ENCODE measurements at regions not wholly inside any gene's neighbourhood (a gene's known extent, or its start where the extent isn't known, plus 50 kb on each side); places are given as distances from the start of the nearest gene placed in this dataset.

DNA sequence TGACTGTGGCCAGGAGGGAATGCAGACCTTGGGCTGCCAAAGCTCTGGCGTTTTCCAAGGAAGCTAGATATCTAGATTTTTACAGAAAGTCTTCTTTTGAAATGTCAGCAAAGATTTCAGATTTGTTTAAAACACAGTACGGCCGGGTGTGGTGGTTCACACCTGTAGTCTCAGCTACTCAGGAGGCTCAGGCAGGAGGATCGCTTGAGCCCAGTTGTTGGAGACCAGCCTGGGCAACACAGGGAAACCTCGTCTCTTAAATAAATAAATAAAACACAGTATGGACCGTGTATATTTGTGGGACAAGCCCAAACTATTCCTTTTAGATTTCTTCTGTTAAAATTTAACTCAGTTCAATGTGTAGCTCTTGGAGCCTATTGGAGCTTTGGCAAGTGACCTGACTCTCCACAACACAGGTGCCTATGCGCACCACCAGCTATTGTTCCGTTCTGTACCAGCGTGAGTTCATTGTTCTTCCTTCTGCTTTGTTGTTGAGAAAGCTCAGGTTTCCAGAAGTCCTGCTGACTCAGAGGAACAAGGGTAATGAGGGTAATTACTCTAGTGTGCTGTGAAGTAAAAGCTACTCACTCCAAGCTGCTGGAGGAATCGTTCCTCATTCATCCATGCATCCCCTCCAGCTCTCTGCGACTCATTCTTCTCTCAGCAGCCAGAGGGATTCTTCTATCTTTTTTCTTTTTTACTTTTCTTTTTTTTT is 73.1 kb upstream of the SLC6A6 start:
- H3K9me3 ChIP-seq (ENCODE audit: control insufficient read depth, low read length): no peaks in the 10 kb centered on the region
- no peaks in the 10 kb centered on the region for H3K27me3 Mint-ChIP-seq (ENCODE audit: insufficient read depth)
- H3K27ac ChIP-seq (ENCODE audit: low read depth, low read length): peak overlapping the region; percentile 21
- no peaks in the 10 kb centered on the region for H3K27me3 ChIP-seq (ENCODE audit: control insufficient read depth, insufficient read depth, low read length, poor library complexity, severe bottlenecking)
- H3K4me1 Mint-ChIP-seq: peaks cover 12% of the 10 kb centered on the region
- peak; percentile 77 for DNase-seq
- no peak overlapping the region for H3K4me3 ChIP-seq (ENCODE audit: low read length)
- TF ChIP-seq, protein P1, sequence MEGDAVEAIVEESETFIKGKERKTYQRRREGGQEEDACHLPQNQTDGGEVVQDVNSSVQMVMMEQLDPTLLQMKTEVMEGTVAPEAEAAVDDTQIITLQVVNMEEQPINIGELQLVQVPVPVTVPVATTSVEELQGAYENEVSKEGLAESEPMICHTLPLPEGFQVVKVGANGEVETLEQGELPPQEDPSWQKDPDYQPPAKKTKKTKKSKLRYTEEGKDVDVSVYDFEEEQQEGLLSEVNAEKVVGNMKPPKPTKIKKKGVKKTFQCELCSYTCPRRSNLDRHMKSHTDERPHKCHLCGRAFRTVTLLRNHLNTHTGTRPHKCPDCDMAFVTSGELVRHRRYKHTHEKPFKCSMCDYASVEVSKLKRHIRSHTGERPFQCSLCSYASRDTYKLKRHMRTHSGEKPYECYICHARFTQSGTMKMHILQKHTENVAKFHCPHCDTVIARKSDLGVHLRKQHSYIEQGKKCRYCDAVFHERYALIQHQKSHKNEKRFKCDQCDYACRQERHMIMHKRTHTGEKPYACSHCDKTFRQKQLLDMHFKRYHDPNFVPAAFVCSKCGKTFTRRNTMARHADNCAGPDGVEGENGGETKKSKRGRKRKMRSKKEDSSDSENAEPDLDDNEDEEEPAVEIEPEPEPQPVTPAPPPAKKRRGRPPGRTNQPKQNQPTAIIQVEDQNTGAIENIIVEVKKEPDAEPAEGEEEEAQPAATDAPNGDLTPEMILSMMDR (conservative IDR thresholded peaks at IDR 0.05): no peak
- no peaks in the 10 kb centered on the region for H3K36me3 Mint-ChIP-seq (ENCODE audit: low read depth)
- no peaks in the 10 kb centered on the region for H3K36me3 ChIP-seq (ENCODE audit: control insufficient read depth, insufficient read depth, low read length)
- H3K4me3 Mint-ChIP-seq: no peak overlapping the region
- peak overlapping the region; percentile 24 for H3K9ac ChIP-seq (ENCODE audit: extremely low read depth, low read length, poor library complexity, severe bottlenecking)
- H3K27ac Mint-ChIP-seq: peak overlapping the region; percentile 80
- no peaks in the 10 kb centered on the region for H3K4me1 ChIP-seq (ENCODE audit: control insufficient read depth, insufficient read depth, low read length)
- WGBS, 2 experiments (ENCODE audit: insufficient coverage in 1 of 2, insufficient read length in 1 of 2): 42 to 62% methylated on average over 8 to 11 of the region's 11 CpGs
- H3K9me3 Mint-ChIP-seq: no peaks in the 10 kb centered on the region

DNA sequence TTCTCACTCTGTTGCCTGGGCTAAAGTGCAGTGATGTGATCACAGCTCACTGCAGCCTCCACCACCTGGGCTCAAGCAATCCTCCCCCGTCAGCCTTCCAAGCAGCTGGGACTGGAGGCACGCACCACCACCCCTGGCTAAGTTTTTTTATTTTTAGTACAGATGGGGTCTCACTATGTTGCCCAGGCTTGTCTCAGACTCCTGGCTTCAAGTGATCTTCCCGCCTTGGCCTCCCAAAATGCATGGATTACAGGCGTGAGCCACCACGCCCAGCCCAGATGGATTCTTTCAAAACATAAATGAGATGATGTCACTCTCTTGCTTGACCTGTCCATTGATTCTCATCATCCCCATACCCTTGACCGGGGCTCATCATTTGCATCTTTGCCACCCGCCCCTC is 72.6 kb upstream of the SLC6A6 start:
- Histone ChIP-seq H3K9me3 (ENCODE audit: control insufficient read depth, low read length) (no peaks in the 10 kb centered on the region), H3K4me1 (ENCODE audit: control insufficient read depth, insufficient read depth, low read length) (no peaks in the 10 kb centered on the region), H3K27ac (ENCODE audit: low read depth, low read length) (peak overlapping the region; percentile 21), H3K27me3 (ENCODE audit: control insufficient read depth, insufficient read depth, low read length, poor library complexity, severe bottlenecking) (no peaks in the 10 kb centered on the region), H3K36me3 (ENCODE audit: control insufficient read depth, insufficient read depth, low read length) (no peaks in the 10 kb centered on the region), H3K9ac (ENCODE audit: extremely low read depth, low read length, poor library complexity, severe bottlenecking) (peak overlapping the region; percentile 24), H3K4me3 (ENCODE audit: low read length) (no peak overlapping the region)
- Mint-ChIP-seq H3K4me3 (no peak overlapping the region), H3K27ac (peak overlapping the region; percentile 80), H3K36me3 (ENCODE audit: low read depth) (no peaks in the 10 kb centered on the region), H3K4me1 (peaks cover 12% of the 10 kb centered on the region), H3K27me3 (ENCODE audit: insufficient read depth) (no peaks in the 10 kb centered on the region), H3K9me3 (no peaks in the 10 kb centered on the region)
- 68 to 77% methylated on average over 6 to 7 of the region's 7 CpGs for WGBS, 2 experiments (ENCODE audit: insufficient coverage in 1 of 2, insufficient read length in 1 of 2)
- TF ChIP-seq, protein P1 (conservative IDR thresholded peaks at IDR 0.05): no peak
- DNase-seq: no peak

DNA sequence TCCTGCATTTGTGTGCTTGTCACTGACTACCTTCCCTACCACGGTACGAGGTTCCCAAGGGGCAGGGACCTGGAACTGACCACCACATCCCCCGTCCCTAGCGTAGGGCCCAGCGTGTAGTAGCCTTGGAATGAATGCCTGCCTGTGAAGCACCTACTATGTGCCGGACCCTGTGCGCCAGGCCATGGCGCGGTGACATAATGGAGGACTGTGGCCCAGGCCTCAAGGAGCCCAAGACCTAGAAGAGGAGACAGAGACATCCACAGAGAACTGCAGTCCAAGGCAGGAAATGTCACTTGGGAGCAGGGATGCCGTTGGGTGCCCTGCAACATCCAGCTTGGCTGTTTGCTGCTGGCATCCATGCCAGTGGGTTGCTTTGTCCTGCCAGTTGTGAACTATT is 71.9 kb upstream of the SLC6A6 start:
- Histone ChIP-seq H3K27ac (ENCODE audit: low read depth, low read length) (no peak overlapping the region), H3K27me3 (ENCODE audit: control insufficient read depth, insufficient read depth, low read length, poor library complexity, severe bottlenecking) (no peaks in the 10 kb centered on the region), H3K4me3 (ENCODE audit: low read length) (no peak overlapping the region), H3K4me1 (ENCODE audit: control insufficient read depth, insufficient read depth, low read length) (no peaks in the 10 kb centered on the region), H3K9me3 (ENCODE audit: control insufficient read depth, low read length) (no peaks in the 10 kb centered on the region), H3K9ac (ENCODE audit: extremely low read depth, low read length, poor library complexity, severe bottlenecking) (no peak overlapping the region), H3K36me3 (ENCODE audit: control insufficient read depth, insufficient read depth, low read length) (no peaks in the 10 kb centered on the region)
- no peaks in the 10 kb centered on the region for H3K27me3 Mint-ChIP-seq (ENCODE audit: insufficient read depth)
- no peaks in the 10 kb centered on the region for H3K9me3 Mint-ChIP-seq
- H3K27ac Mint-ChIP-seq: peak overlapping the region; percentile 80
- H3K36me3 Mint-ChIP-seq (ENCODE audit: low read depth): no peaks in the 10 kb centered on the region
- no peak for DNase-seq
- TF ChIP-seq, protein P1 (conservative IDR thresholded peaks at IDR 0.05): no peak
- peaks cover 12% of the 10 kb centered on the region for H3K4me1 Mint-ChIP-seq
- H3K4me3 Mint-ChIP-seq: no peak overlapping the region
- WGBS, 2 experiments (ENCODE audit: insufficient coverage in 1 of 2, insufficient read length in 1 of 2): 92 to 98% methylated on average over 8 to 10 of the region's 10 CpGs
